Ovary (tissue), 3 donors: ENCODE measurements at regions not wholly inside any gene's neighbourhood (a gene's known extent, or its start where the extent isn't known, plus 50 kb on each side); places are given as distances from the start of the nearest gene placed in this dataset.

Experiments
- POLR2A ChIP-seq: fragments of 450-650 bp; IDR thresholded peaks from one replicate; pipeline ENCODE4 v1.6.1; 2017; ENCODE audit warnings: antibody characterized with exemption, mild to moderate bottlenecking, moderate library complexity
- TF ChIP-seq, protein P1 (sequence below), 3 donors: fragments of 450-650 bp in 2 of 3; fragments of 200-600 bp in 1 of 3; IDR thresholded peaks; one replicate each; pipeline versions ENCODE4 v1.5.1 to v1.8.0; 2016 to 2022; ENCODE audit warnings: antibody characterized with exemption in 3 of 3, mild to moderate bottlenecking in 1 of 3
- donor health status: DM: no; HTN: no; CAD: no.

DNA sequence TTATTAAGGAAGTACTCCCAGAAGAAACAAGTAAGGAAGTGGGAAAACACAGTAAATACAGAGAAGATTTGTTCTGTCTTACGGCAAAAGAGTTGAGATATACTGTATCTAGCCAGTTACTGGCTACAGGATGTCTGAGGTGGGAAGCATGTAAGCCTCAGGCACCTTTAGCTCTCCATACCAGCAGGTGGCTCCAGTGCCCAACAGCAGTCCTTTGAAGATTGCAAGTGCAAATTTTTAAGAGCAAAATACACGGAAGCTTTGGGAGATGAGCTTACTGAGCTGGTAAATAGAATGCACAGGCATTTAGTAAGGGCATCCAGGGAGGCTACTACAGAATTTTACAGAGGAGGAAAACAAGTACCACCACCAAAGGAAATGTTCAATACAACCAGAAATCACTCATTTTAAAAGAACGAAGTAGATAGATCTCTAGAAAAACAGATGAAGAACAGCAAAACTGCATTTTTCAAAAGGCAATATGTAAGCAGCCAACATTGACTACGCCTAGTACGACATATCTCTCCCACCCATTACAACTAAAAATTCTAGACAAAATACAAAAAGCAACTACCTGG is 57.9 kb upstream of the VSTM2B start:
- TF ChIP-seq, protein P1, sequence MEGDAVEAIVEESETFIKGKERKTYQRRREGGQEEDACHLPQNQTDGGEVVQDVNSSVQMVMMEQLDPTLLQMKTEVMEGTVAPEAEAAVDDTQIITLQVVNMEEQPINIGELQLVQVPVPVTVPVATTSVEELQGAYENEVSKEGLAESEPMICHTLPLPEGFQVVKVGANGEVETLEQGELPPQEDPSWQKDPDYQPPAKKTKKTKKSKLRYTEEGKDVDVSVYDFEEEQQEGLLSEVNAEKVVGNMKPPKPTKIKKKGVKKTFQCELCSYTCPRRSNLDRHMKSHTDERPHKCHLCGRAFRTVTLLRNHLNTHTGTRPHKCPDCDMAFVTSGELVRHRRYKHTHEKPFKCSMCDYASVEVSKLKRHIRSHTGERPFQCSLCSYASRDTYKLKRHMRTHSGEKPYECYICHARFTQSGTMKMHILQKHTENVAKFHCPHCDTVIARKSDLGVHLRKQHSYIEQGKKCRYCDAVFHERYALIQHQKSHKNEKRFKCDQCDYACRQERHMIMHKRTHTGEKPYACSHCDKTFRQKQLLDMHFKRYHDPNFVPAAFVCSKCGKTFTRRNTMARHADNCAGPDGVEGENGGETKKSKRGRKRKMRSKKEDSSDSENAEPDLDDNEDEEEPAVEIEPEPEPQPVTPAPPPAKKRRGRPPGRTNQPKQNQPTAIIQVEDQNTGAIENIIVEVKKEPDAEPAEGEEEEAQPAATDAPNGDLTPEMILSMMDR (IDR thresholded peaks at IDR 0.05), result no peak
- no peak for TF ChIP-seq POLR2A
